PFSK-1 (cell line): ENCODE measurements at regions not wholly inside any gene's neighbourhood (a gene's known extent, or its start where the extent isn't known, plus 50 kb on each side); places are given as distances from the start of the nearest gene placed in this dataset.

ENCODE experiments used
- FOXP2 ChIP-seq: optimal IDR thresholded peaks from 2 replicates; pipeline ENCODE3; 2011; ENCODE audit warnings: borderline replicate concordance, control low read depth, inconsistent platforms; ENCODE audit not compliant: insufficient read depth; ENCODE audit errors: extremely low read length, extremely low read depth
- POLR2AphosphoS5 ChIP-seq: IDR thresholded peaks from 2 replicates; pipeline ENCODE4 v1.6.1; 2012; ENCODE audit warnings: low read depth, mild to moderate bottlenecking, control low read depth, low read length, moderate library complexity
- SIN3A ChIP-seq: IDR thresholded peaks from 2 replicates; pipeline ENCODE4 v1.6.1; 2012; ENCODE audit warnings: mild to moderate bottlenecking, low read length, moderate library complexity, borderline replicate concordance; ENCODE audit not compliant: insufficient read depth
- TAF1 ChIP-seq: IDR thresholded peaks from 2 replicates; pipeline ENCODE4 v1.6.1; 2012; ENCODE audit warnings: low read length, control low read depth, borderline replicate concordance; ENCODE audit not compliant: insufficient read depth
- TF ChIP-seq, protein P1 (sequence below), 2 experiments: IDR thresholded peaks; 2 replicates each; pipeline versions ENCODE4 v1.6.1 to v1.8.0; 2011 to 2012; ENCODE audit warnings: low read depth in 2 of 2, low read length in 2 of 2, control low read depth in 1 of 2, inconsistent platforms in 1 of 2, mild to moderate bottlenecking in 1 of 2, moderate library complexity in 1 of 2; ENCODE audit not compliant: insufficient read depth in 1 of 2

DNA sequence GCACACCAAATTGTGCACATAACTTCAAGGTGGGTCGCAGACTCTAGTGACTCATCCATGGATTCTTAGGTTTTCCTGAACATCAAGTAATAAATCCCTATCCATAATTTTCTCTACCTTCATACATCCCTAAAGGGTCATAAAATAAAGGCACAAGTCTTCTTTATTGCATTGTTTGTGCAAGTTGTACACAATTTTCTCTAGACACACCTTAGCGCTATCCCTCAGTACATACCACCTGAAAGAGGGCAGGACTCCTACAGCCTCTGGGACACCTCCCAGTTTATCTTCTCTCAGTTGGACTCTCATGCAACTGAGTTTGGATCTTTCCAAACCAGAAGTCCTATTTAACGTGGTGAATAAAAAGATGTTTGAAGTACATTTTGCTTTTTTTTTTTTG, 168.5 kb upstream of the BMP4 start:
- TF ChIP-seq SIN3A (no peak), TAF1 (no peak), FOXP2 (no peak)
- TF ChIP-seq, protein P1, sequence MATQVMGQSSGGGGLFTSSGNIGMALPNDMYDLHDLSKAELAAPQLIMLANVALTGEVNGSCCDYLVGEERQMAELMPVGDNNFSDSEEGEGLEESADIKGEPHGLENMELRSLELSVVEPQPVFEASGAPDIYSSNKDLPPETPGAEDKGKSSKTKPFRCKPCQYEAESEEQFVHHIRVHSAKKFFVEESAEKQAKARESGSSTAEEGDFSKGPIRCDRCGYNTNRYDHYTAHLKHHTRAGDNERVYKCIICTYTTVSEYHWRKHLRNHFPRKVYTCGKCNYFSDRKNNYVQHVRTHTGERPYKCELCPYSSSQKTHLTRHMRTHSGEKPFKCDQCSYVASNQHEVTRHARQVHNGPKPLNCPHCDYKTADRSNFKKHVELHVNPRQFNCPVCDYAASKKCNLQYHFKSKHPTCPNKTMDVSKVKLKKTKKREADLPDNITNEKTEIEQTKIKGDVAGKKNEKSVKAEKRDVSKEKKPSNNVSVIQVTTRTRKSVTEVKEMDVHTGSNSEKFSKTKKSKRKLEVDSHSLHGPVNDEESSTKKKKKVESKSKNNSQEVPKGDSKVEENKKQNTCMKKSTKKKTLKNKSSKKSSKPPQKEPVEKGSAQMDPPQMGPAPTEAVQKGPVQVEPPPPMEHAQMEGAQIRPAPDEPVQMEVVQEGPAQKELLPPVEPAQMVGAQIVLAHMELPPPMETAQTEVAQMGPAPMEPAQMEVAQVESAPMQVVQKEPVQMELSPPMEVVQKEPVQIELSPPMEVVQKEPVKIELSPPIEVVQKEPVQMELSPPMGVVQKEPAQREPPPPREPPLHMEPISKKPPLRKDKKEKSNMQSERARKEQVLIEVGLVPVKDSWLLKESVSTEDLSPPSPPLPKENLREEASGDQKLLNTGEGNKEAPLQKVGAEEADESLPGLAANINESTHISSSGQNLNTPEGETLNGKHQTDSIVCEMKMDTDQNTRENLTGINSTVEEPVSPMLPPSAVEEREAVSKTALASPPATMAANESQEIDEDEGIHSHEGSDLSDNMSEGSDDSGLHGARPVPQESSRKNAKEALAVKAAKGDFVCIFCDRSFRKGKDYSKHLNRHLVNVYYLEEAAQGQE (IDR thresholded peaks at IDR 0.05; ENCODE audit: insufficient read depth in 1 of 2, low read depth in 2 of 2, low read length in 2 of 2) = no peak

DNA sequence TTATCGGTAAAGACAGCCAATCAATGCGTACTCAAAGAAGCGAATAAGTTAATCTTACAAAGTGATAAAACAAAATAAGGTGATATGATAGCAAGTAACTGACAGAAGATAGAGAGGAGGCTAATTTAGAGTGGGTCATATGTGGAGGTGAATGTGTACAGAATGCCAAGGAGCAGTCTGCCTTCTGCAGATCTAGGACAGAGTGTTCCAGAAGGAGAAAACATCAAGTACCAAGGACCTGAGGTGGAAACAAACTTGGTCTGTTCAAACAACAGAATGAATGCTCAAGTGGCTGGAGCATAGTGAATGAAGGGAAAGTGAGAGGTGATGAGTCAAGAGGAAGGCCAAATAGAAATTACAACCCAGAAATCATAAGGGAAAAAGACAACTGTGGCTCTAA, 170.3 kb upstream of the BMP4 start:
- TF ChIP-seq FOXP2 = no peak
- TF ChIP-seq, protein P1 (IDR thresholded peaks at IDR 0.05; ENCODE audit: insufficient read depth in 1 of 2, low read depth in 2 of 2, low read length in 2 of 2) = no peak
- no peak for TF ChIP-seq SIN3A
- TF ChIP-seq POLR2AphosphoS5 = no peak
- no peak for TF ChIP-seq TAF1

- no peak for TF ChIP-seq SIN3A
These were observed 170.9 kb upstream of the BMP4 start for GRCh38 chr14:54127526-54127925.

DNA sequence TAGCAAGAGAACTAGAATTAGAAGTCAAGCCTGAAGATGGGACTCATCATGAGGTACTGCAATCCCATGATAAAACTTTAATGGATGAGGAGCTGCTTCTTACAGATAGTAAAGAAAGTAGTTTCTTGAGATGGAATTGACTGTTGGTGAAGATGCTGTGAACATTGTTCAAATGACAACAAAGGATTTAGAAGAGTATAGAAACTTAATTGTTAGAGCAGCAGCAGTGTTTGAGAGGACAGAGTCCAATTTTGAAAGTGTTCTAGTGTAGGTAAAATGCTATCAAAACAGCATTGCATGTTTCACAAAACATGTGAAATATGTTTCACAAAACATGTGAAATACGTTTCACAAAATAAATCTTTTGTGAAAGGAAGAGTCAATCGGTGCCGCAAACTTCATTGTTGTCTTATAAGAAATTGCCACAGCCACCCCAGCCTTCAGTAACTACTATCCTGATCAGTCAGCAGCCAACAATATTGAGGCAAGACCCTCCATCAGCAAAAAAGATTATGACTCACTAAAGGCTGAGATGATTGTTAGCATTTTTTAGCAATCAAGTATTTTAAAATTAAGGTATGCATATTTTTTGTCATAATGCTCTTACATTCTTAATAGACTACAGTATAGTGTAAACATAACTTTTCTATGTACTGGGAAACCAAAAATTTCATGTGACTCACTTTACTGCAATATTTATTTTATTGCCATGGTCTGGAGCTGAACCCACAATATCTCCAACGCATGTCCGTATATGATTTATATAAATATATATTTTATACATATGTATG, 173.4 kb upstream of the BMP4 start:
- TF ChIP-seq, protein P1 (IDR thresholded peaks at IDR 0.05; ENCODE audit: insufficient read depth in 1 of 2, low read depth in 2 of 2, low read length in 2 of 2) = no peak
- TF ChIP-seq SIN3A (no peak), FOXP2 (no peak), POLR2AphosphoS5 (no peak), TAF1 (no peak)

DNA sequence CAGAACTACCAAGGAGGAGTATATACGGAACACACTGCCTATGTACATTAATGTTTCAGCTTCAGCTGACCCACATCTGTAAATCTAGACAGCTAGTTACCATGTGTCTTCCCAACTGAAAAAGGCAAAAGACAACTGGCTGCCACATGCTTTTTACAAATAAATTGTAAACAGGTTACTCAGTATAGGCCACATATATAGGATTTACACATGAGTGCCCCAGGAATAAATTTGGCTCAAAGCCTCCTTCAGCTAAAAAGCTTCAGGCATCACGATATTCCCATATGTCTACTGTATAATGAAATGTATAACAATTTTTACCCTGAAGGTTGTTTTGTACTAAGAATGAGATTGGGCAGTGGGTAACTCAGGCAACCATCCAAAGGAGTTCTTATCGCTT, 175.9 kb upstream of the BMP4 start:
- no peak for TF ChIP-seq TAF1
- TF ChIP-seq, protein P1 (IDR thresholded peaks at IDR 0.05; ENCODE audit: insufficient read depth in 1 of 2, low read depth in 2 of 2, low read length in 2 of 2) = no peak
- TF ChIP-seq SIN3A = no peak
- no peak for TF ChIP-seq POLR2AphosphoS5
- no peak for TF ChIP-seq FOXP2
